Astrocyte (in vitro differentiated cells and primary cell): ENCODE measurements at regions not wholly inside any gene's neighbourhood (a gene's known extent, or its start where the extent isn't known, plus 50 kb on each side); places are given as distances from the start of the nearest gene placed in this dataset.

Source experiments
- DNase-seq: peaks from one replicate; pipeline ENCODE4 v3.0.0-alpha.2; 2010; ENCODE audit warnings: low read depth
- FAIRE-seq: peaks from 2 replicates; lab custom pipeline; 2011; peaks lifted over from hg19 to GRCh38; lab: Jason Lieb, UNC
- H2AFZ ChIP-seq: 2 replicates; pipeline ENCODE4 v1.6.0; 2012; ENCODE audit warnings: low read depth, low read length, inconsistent platforms
- H3K27ac ChIP-seq: 2 replicates; pipeline ENCODE4 v1.5.1; 2011; ENCODE audit warnings: low read depth, low read length, inconsistent platforms
- H3K27me3 ChIP-seq: 2 replicates; pipeline ENCODE4 v1.6.0; 2011; ENCODE audit warnings: low read length, inconsistent platforms; ENCODE audit not compliant: insufficient read depth
- H3K36me3 ChIP-seq: 2 replicates; pipeline ENCODE4 v1.5.1; 2011; ENCODE audit warnings: low read length, inconsistent platforms; ENCODE audit not compliant: insufficient read depth
- H3K4me1 ChIP-seq: 2 replicates; pipeline ENCODE4 v1.5.1; 2011; ENCODE audit warnings: low read length, inconsistent platforms; ENCODE audit not compliant: insufficient read depth
- H3K4me2 ChIP-seq: 2 replicates; pipeline ENCODE4 v1.6.0; 2012; ENCODE audit warnings: low read length, inconsistent platforms
- H3K4me3 ChIP-seq: 2 replicates; pipeline ENCODE4 v1.5.1; 2011; ENCODE audit warnings: low read depth, mild to moderate bottlenecking, low read length, inconsistent platforms; ENCODE audit not compliant: insufficient read depth
- H3K79me2 ChIP-seq: 2 replicates; pipeline ENCODE4 v1.6.0; 2012; ENCODE audit warnings: mild to moderate bottlenecking, low read length, inconsistent platforms; ENCODE audit not compliant: insufficient read depth
- H3K9ac ChIP-seq: 2 replicates; pipeline ENCODE4 v1.6.0; 2012; ENCODE audit warnings: mild to moderate bottlenecking, low read length, inconsistent platforms
- H3K9me3 ChIP-seq: 2 replicates; pipeline ENCODE4 v1.5.1; 2012; ENCODE audit warnings: low read depth, mild to moderate bottlenecking, low read length, inconsistent platforms; ENCODE audit not compliant: insufficient read depth
- H4K20me1 ChIP-seq: 2 replicates; pipeline ENCODE4 v1.6.0; 2012; ENCODE audit warnings: low read length, inconsistent platforms; ENCODE audit not compliant: insufficient read depth
- H3K27ac Mint-ChIP-seq: one replicate; pipeline ENCODE4 v1.8.0; 2021; ENCODE audit warnings: mild to moderate bottlenecking, mixed read lengths; ENCODE audit not compliant: unreplicated experiment
- H3K27me3 Mint-ChIP-seq: one replicate; pipeline ENCODE4 v1.8.0; 2021; ENCODE audit warnings: low read depth, mixed read lengths; ENCODE audit not compliant: unreplicated experiment
- H3K36me3 Mint-ChIP-seq: one replicate; pipeline ENCODE4 v1.8.0; 2021; ENCODE audit warnings: low read depth, mixed read lengths; ENCODE audit not compliant: unreplicated experiment
- H3K4me1 Mint-ChIP-seq: one replicate; pipeline ENCODE4 v1.8.0; 2021; ENCODE audit warnings: low read depth, mixed read lengths; ENCODE audit not compliant: unreplicated experiment
- H3K4me3 Mint-ChIP-seq: one replicate; pipeline ENCODE4 v1.8.0; 2021; ENCODE audit warnings: mild to moderate bottlenecking, moderate library complexity, mixed read lengths; ENCODE audit not compliant: unreplicated experiment
- H3K9me3 Mint-ChIP-seq: one replicate; pipeline ENCODE4 v1.8.0; 2021; ENCODE audit warnings: mild to moderate bottlenecking, mixed read lengths; ENCODE audit not compliant: unreplicated experiment
- CTCF ChIP-seq: IDR thresholded peaks from 2 replicates; pipeline ENCODE4 v1.5.1; 2011; ENCODE audit warnings: low read depth, mild to moderate bottlenecking, inconsistent platforms, low read length, moderate library complexity; ENCODE audit not compliant: insufficient read depth
- EZH2 ChIP-seq: IDR thresholded peaks from 2 replicates; pipeline ENCODE4 v1.6.1; 2012; ENCODE audit warnings: mild to moderate bottlenecking, low read length, inconsistent platforms; ENCODE audit not compliant: insufficient read depth

- Histone ChIP-seq H3K4me1 (no peaks in the 10 kb centered on the region), H2AFZ (no peak overlapping the region), H4K20me1 (no peaks in the 10 kb centered on the region), H3K9me3 (no peaks in the 10 kb centered on the region), H3K79me2 (no peaks in the 10 kb centered on the region), H3K4me3 (no peak overlapping the region), H3K27ac (no peak overlapping the region), H3K36me3 (no peaks in the 10 kb centered on the region), H3K9ac (no peak overlapping the region), H3K27me3 (no peaks in the 10 kb centered on the region), H3K4me2 (no peak overlapping the region)
- H3K27ac Mint-ChIP-seq = no peak overlapping the region
- DNase-seq (no peak), FAIRE-seq (no peak)
- H3K4me3 Mint-ChIP-seq = no peak overlapping the region
- H3K27me3 Mint-ChIP-seq = no peaks in the 10 kb centered on the region
- no peaks in the 10 kb centered on the region for H3K36me3 Mint-ChIP-seq
- peaks cover 8% of the 10 kb centered on the region for H3K4me1 Mint-ChIP-seq
- H3K9me3 Mint-ChIP-seq = no peaks in the 10 kb centered on the region
- TF ChIP-seq EZH2 = no peak
Observed at GRCh38 chr6:121810158-121811032, 374.9 kb downstream of the GJA1 start.

- H3K9me3 Mint-ChIP-seq = no peaks in the 10 kb centered on the region
- Histone ChIP-seq H3K4me2 (no peak overlapping the region), H2AFZ (no peak overlapping the region), H3K4me3 (no peak overlapping the region), H3K27me3 (no peaks in the 10 kb centered on the region), H3K4me1 (no peaks in the 10 kb centered on the region), H3K79me2 (no peaks in the 10 kb centered on the region), H3K36me3 (no peaks in the 10 kb centered on the region), H4K20me1 (no peaks in the 10 kb centered on the region), H3K9me3 (no peaks in the 10 kb centered on the region), H3K9ac (no peak overlapping the region), H3K27ac (no peak overlapping the region)
- DNase-seq (no peak), FAIRE-seq (no peak)
- TF ChIP-seq EZH2 = no peak
- TF ChIP-seq CTCF = no peak
- H3K27ac Mint-ChIP-seq = no peak overlapping the region
- peaks cover 8% of the 10 kb centered on the region for H3K4me1 Mint-ChIP-seq
- H3K36me3 Mint-ChIP-seq = no peaks in the 10 kb centered on the region
- no peak overlapping the region for H3K4me3 Mint-ChIP-seq
- H3K27me3 Mint-ChIP-seq = no peaks in the 10 kb centered on the region
Observed at GRCh38 chr6:121811106-121811505, 375.7 kb downstream of the GJA1 start.

GRCh38 chr6:121816361-121816760 lies 380.9 kb downstream of the GJA1 start:
- Mint-ChIP-seq H3K27me3 (no peaks in the 10 kb centered on the region), H3K36me3 (peaks cover 2% of the 10 kb centered on the region), H3K4me1 (peaks cover 7% of the 10 kb centered on the region), H3K9me3 (peaks cover 13% of the 10 kb centered on the region), H3K27ac (no peak overlapping the region), H3K4me3 (no peak overlapping the region)
- Histone ChIP-seq H3K9ac (no peak overlapping the region), H3K4me2 (no peak overlapping the region), H3K4me1 (peaks cover 5% of the 10 kb centered on the region), H3K27ac (no peak overlapping the region), H3K36me3 (no peaks in the 10 kb centered on the region), H3K79me2 (no peaks in the 10 kb centered on the region), H3K27me3 (no peaks in the 10 kb centered on the region), H3K9me3 (peaks cover 8% of the 10 kb centered on the region), H3K4me3 (no peak overlapping the region), H4K20me1 (no peaks in the 10 kb centered on the region), H2AFZ (no peak overlapping the region)
- FAIRE-seq (no peak), DNase-seq (no peak)
- TF ChIP-seq CTCF = no peak
- TF ChIP-seq EZH2 = no peak
